Loucy (cell line): ENCODE measurements at regions not wholly inside any gene's neighbourhood (a gene's known extent, or its start where the extent isn't known, plus 50 kb on each side); places are given as distances from the start of the nearest gene placed in this dataset.

Source experiments
- EZH2phosphoT487 ChIP-seq: fragments of 200-600 bp; IDR thresholded peaks from 2 replicates; pipeline ENCODE4 v1.6.1; 2018; ENCODE audit warnings: antibody characterized with exemption, mild to moderate bottlenecking, moderate library complexity, borderline replicate concordance
- TF ChIP-seq, protein P1 (sequence below): fragments of 200-600 bp; sonication (generic); conservative IDR thresholded peaks from 2 replicates; pipeline ENCODE4 v1.5.1; 2014; ENCODE audit warnings: mild to moderate bottlenecking, antibody characterized with exemption, low read length

DNA sequence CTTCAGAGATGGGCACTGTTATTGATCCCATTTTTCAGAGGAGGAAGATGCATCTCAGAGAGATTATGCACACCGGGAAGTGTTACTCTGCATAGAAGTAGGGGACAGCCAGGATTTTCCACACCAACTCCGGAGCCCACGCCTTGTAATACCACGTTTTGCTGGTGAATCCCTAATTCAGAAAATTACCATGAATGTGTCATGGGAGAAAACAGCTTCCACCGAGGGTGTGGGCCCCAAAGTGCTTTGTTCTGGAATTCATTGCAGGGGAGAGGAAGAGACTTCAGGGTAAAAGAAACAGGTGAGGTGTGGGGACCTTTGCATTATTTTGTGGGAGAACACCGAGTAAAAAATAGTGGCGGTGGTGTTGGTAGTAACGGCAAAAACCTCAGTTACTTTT lies 1051.4 kb upstream of the RBFOX1 start:
- TF ChIP-seq, protein P1, sequence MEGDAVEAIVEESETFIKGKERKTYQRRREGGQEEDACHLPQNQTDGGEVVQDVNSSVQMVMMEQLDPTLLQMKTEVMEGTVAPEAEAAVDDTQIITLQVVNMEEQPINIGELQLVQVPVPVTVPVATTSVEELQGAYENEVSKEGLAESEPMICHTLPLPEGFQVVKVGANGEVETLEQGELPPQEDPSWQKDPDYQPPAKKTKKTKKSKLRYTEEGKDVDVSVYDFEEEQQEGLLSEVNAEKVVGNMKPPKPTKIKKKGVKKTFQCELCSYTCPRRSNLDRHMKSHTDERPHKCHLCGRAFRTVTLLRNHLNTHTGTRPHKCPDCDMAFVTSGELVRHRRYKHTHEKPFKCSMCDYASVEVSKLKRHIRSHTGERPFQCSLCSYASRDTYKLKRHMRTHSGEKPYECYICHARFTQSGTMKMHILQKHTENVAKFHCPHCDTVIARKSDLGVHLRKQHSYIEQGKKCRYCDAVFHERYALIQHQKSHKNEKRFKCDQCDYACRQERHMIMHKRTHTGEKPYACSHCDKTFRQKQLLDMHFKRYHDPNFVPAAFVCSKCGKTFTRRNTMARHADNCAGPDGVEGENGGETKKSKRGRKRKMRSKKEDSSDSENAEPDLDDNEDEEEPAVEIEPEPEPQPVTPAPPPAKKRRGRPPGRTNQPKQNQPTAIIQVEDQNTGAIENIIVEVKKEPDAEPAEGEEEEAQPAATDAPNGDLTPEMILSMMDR, result no peak
- TF ChIP-seq EZH2phosphoT487, result no peak
